Gastroesophageal sphincter (tissue), 4 donors: ENCODE measurements at regions not wholly inside any gene's neighbourhood (a gene's known extent, or its start where the extent isn't known, plus 50 kb on each side); places are given as distances from the start of the nearest gene placed in this dataset.

ENCODE experiments used
- ATAC-seq: fragments of 150-250 bp; one replicate; pipeline ENCODE4 v1.9.1; 2016; ENCODE audit warnings: mild to moderate bottlenecking, moderate library complexity
- H3K27ac ChIP-seq, 4 donors: fragments of 200-600 bp; sonication (generic) in 3 of 4; 1 replicate in 3 of 4; 2 replicates in 1 of 4; pipeline ENCODE4 v1.5.1; 2016 to 2019
- H3K27me3 ChIP-seq: fragments of 200-600 bp; sonication (generic); one replicate; pipeline ENCODE4 v1.5.1; 2019
- H3K36me3 ChIP-seq, 2 donors: fragments of 200-600 bp; sonication (generic); one replicate each; pipeline ENCODE4 v1.5.1; 2019; ENCODE audit warnings: control low read depth in 1 of 2
- H3K4me1 ChIP-seq, 3 donors: fragments of 200-600 bp; sonication (generic); 1 replicate in 2 of 3; 2 replicates in 1 of 3; pipeline ENCODE4 v1.5.1; 2016 to 2019; ENCODE audit warnings: control low read depth in 2 of 3
- H3K4me3 ChIP-seq, 2 donors: fragments of 200-600 bp; sonication (generic); one replicate each; pipeline ENCODE4 v1.5.1; 2019; ENCODE audit warnings: mild to moderate bottlenecking in 1 of 2, moderate library complexity in 1 of 2
- H3K9me3 ChIP-seq, 3 donors: fragments of 200-600 bp; sonication (generic); one replicate each; pipeline ENCODE4 v1.5.1; 2017 to 2019; ENCODE audit warnings: control low read depth in 2 of 3
- CTCF ChIP-seq, 4 experiments: fragments of 200-600 bp in 2 of 4; fragments of 450-650 bp in 2 of 4; sonication (generic) in 1 of 4; IDR thresholded peaks; one replicate each; pipeline ENCODE4 v1.5.1; 2017 to 2019; ENCODE audit warnings: antibody characterized with exemption in 4 of 4, mild to moderate bottlenecking in 2 of 4, moderate library complexity in 2 of 4
- EP300 ChIP-seq: sonication (generic); formaldehyde crosslinking; IDR thresholded peaks from one replicate; pipeline ENCODE4 v1.6.1; 2017; ENCODE audit warnings: antibody characterized with exemption, mild to moderate bottlenecking
- POLR2A ChIP-seq, 2 donors: fragments of 450-650 bp; IDR thresholded peaks; one replicate each; pipeline ENCODE4 v1.6.1; 2017; ENCODE audit warnings: antibody characterized with exemption in 2 of 2, mild to moderate bottlenecking in 2 of 2, moderate library complexity in 1 of 2
- POLR2AphosphoS5 ChIP-seq: sonication (generic); formaldehyde crosslinking; IDR thresholded peaks from one replicate; pipeline ENCODE4 v1.6.1; 2017; ENCODE audit warnings: antibody characterized with exemption
- WGBS, 2 donors: methylation state at CpG; one replicate each; pipeline ENCODE4 v1.1.5; 2018; ENCODE audit warnings: low coverage in 1 of 2; 5-methylcytosine and 5-hydroxymethylcytosine counted together

- Histone ChIP-seq H3K27ac (no peak overlapping the region), H3K9me3 (no peaks in the 10 kb centered on the region), H3K36me3 (no peaks in the 10 kb centered on the region), H3K4me3 (no peak overlapping the region), H3K4me1 (no peaks in the 10 kb centered on the region), H3K27me3 (no peaks in the 10 kb centered on the region)
- TF ChIP-seq POLR2A (IDR thresholded peaks at IDR 0.05): no peak
- no peak for TF ChIP-seq EP300
- TF ChIP-seq POLR2AphosphoS5: no peak
- TF ChIP-seq CTCF (IDR thresholded peaks at IDR 0.05): no peak
- ATAC-seq: no peak
Measured at GRCh38 chr14:40393143-40393542, 960.9 kb upstream of the FBXO33 start.

GRCh38 chr14:40386433-40386832, 954.2 kb upstream of the FBXO33 start:
- TF ChIP-seq POLR2AphosphoS5: no peak
- TF ChIP-seq CTCF (IDR thresholded peaks at IDR 0.05): no peak
- no peak for TF ChIP-seq POLR2A (IDR thresholded peaks at IDR 0.05)
- no peak for TF ChIP-seq EP300
- 67 to 90% methylated on average over 1 of the region's 1 CpG for WGBS, 2 donors
- no peak overlapping the region for H3K27ac ChIP-seq
- H3K4me3 ChIP-seq: no peak overlapping the region
- ATAC-seq: no peak
- no peaks in the 10 kb centered on the region for H3K36me3 ChIP-seq
- H3K27me3 ChIP-seq: no peaks in the 10 kb centered on the region
- no peaks in the 10 kb centered on the region for H3K9me3 ChIP-seq
- no peaks in the 10 kb centered on the region for H3K4me1 ChIP-seq

- H3K9me3 ChIP-seq: no peaks in the 10 kb centered on the region
- no peak for ATAC-seq
- no peaks in the 10 kb centered on the region for H3K36me3 ChIP-seq
- TF ChIP-seq CTCF (IDR thresholded peaks at IDR 0.05) (no peak), EP300 (no peak), POLR2AphosphoS5 (no peak), POLR2A (IDR thresholded peaks at IDR 0.05) (no peak)
- no peak overlapping the region for H3K27ac ChIP-seq
- 88 to 91% methylated on average over 10 of the region's 10 CpGs for WGBS, 2 donors
- no peak overlapping the region for H3K4me3 ChIP-seq
- H3K4me1 ChIP-seq: no peaks in the 10 kb centered on the region
- H3K27me3 ChIP-seq: no peaks in the 10 kb centered on the region
Measured at GRCh38 chr14:40374221-40374620, 942.0 kb upstream of the FBXO33 start.

- no peaks in the 10 kb centered on the region for H3K9me3 ChIP-seq
- 44 to 45% methylated on average over 2 of the region's 2 CpGs for WGBS, 2 donors
- TF ChIP-seq POLR2AphosphoS5 (no peak), EP300 (no peak), POLR2A (IDR thresholded peaks at IDR 0.05) (no peak), CTCF (IDR thresholded peaks at IDR 0.05) (no peak)
Measured at GRCh38 chr14:40371011-40371410, 938.8 kb upstream of the FBXO33 start.

GRCh38 chr14:40368314-40368713, 936.1 kb upstream of the FBXO33 start:
- Histone ChIP-seq H3K27ac (no peak overlapping the region), H3K27me3 (no peaks in the 10 kb centered on the region), H3K9me3 (no peaks in the 10 kb centered on the region), H3K4me3 (no peak overlapping the region), H3K4me1 (no peaks in the 10 kb centered on the region), H3K36me3 (no peaks in the 10 kb centered on the region)
- ATAC-seq: no peak
- TF ChIP-seq EP300 (no peak), CTCF (IDR thresholded peaks at IDR 0.05) (no peak), POLR2A (IDR thresholded peaks at IDR 0.05) (no peak), POLR2AphosphoS5 (no peak)
- 54 to 69% methylated on average over 2 of the region's 2 CpGs for WGBS, 2 donors

More at GRCh38 chr14:40371011-40371410, 938.8 kb upstream of the FBXO33 start:
- H3K27ac ChIP-seq: no peak overlapping the region
- no peaks in the 10 kb centered on the region for H3K36me3 ChIP-seq
- ATAC-seq: no peak
- H3K27me3 ChIP-seq: no peaks in the 10 kb centered on the region
- no peak overlapping the region for H3K4me3 ChIP-seq
- H3K4me1 ChIP-seq: no peaks in the 10 kb centered on the region
